Activated CD4-positive, alpha-beta memory T cell treated with anti-CD3 and anti-CD28 coated beads, Interleukin-2, amount 10 ng/mL, durations not matched to agents 7 days and 5 days (primary cell): ENCODE measurements at regions not wholly inside any gene's neighbourhood (a gene's known extent, or its start where the extent isn't known, plus 50 kb on each side); places are given as distances from the start of the nearest gene placed in this dataset.
A peak's percentile ranks its signal among the peaks of the same experiment; 100 is the strongest.
"Not testable (repeated sequence)": the region's sequence is repeated elsewhere in the genome, so short reads cannot be mapped to it uniquely, and the experiment has no call there.

Source experiments
- CTCF ChIA-PET: fragments of 350-600 bp; sonication (Branson Sonifier 250); formaldehyde crosslinking; loops from one replicate; lab custom pipeline; 2021; ENCODE audit warnings: antibody characterized with exemption, inconsistent platforms; lab: Charles Lee
- POLR2A ChIA-PET: fragments of 350-600 bp; sonication (Branson Sonifier 250); formaldehyde crosslinking; loops from one replicate; lab custom pipeline; 2021; ENCODE audit warnings: antibody characterized with exemption; lab: Charles Lee
- DNase-seq: peaks from one replicate; pipeline ENCODE4 v3.0.0-alpha.2; 2020
- H3K27ac Mint-ChIP-seq: one replicate; pipeline ENCODE4 v1.8.0; 2021; ENCODE audit warnings: mild to moderate bottlenecking, mixed read lengths
- H3K27me3 Mint-ChIP-seq: one replicate; pipeline ENCODE4 v1.8.0; 2021; ENCODE audit warnings: mixed read lengths
- H3K36me3 Mint-ChIP-seq: one replicate; pipeline ENCODE4 v1.8.0; 2021; ENCODE audit warnings: low read depth, mixed read lengths
- H3K4me1 Mint-ChIP-seq: one replicate; pipeline ENCODE4 v1.8.0; 2021; ENCODE audit warnings: mixed read lengths
- H3K4me3 Mint-ChIP-seq: one replicate; pipeline ENCODE4 v1.8.0; 2021; ENCODE audit warnings: mild to moderate bottlenecking, mixed read lengths
- H3K9me3 Mint-ChIP-seq: one replicate; pipeline ENCODE4 v1.8.0; 2021; ENCODE audit warnings: mixed read lengths

- Mint-ChIP-seq H3K27me3 (peaks cover 7% of the 10 kb centered on the region), H3K4me1 (peaks cover 4% of the 10 kb centered on the region), H3K36me3 (no peaks in the 10 kb centered on the region), H3K27ac (no peak overlapping the region), H3K4me3 (no peak overlapping the region), H3K9me3 (no peaks in the 10 kb centered on the region)
- ChIA-PET POLR2A (no interaction called here), CTCF (interaction anchor here (1.2 to 1.4 kb wide), 2 partner anchors 13 to 16 kb away, joined by 3 read pairs; no protein-coding TSS in a partner anchor)
- no peak for DNase-seq
These were observed 93.5 kb upstream of the MPP7 start for GRCh38 chr10:28396331-28396730.

- POLR2A ChIA-PET = no interaction called here
These were observed 94.4 kb upstream of the MPP7 start for GRCh38 chr10:28397229-28397628.

GRCh38 chr10:28400176-28400575 lies 97.3 kb upstream of the MPP7 start:
- Mint-ChIP-seq H3K36me3 (no peaks in the 10 kb centered on the region), H3K9me3 (no peaks in the 10 kb centered on the region), H3K27me3 (peaks cover 13% of the 10 kb centered on the region), H3K4me1 (no peaks in the 10 kb centered on the region), H3K4me3 (no peak overlapping the region), H3K27ac (no peak overlapping the region)
- DNase-seq = no peak
- ChIA-PET POLR2A (no interaction called here), CTCF (no interaction called here)

More at GRCh38 chr10:28397229-28397628, 94.4 kb upstream of the MPP7 start:
- CTCF ChIA-PET = interaction anchor here (1.0 kb wide), 1 partner anchor 104 kb away, joined by 3 read pairs; no protein-coding TSS in a partner anchor
- no peak for DNase-seq
- Mint-ChIP-seq H3K27me3 (peaks cover 11% of the 10 kb centered on the region), H3K27ac (no peak overlapping the region), H3K36me3 (no peaks in the 10 kb centered on the region), H3K4me3 (no peak overlapping the region), H3K9me3 (no peaks in the 10 kb centered on the region), H3K4me1 (peaks cover 4% of the 10 kb centered on the region)

GRCh38 chr10:28400681-28401080 lies 97.8 kb upstream of the MPP7 start:
- Mint-ChIP-seq H3K27ac (no peak overlapping the region), H3K4me3 (no peak overlapping the region), H3K36me3 (no peaks in the 10 kb centered on the region), H3K9me3 (no peaks in the 10 kb centered on the region), H3K27me3 (peaks cover 13% of the 10 kb centered on the region), H3K4me1 (no peaks in the 10 kb centered on the region)
- POLR2A ChIA-PET = no interaction called here
- no peak for DNase-seq
- CTCF ChIA-PET = interaction anchor here (0.7 kb wide), 1 partner anchor 154 kb away, joined by 3 read pairs; no protein-coding TSS in a partner anchor

GRCh38 chr10:28402611-28403073 lies 99.8 kb upstream of the MPP7 start:
- H3K27ac Mint-ChIP-seq, H3K9me3 Mint-ChIP-seq, H3K27me3 Mint-ChIP-seq, H3K36me3 Mint-ChIP-seq, H3K4me3 Mint-ChIP-seq, H3K4me1 Mint-ChIP-seq, POLR2A ChIA-PET, DNase-seq: not testable (repeated sequence)
- CTCF ChIA-PET = interaction anchor here (1.0 to 1.6 kb wide), 3 partner anchors 11 to 161 kb away, joined by 3 to 4 read pairs (median 3); no protein-coding TSS in a partner anchor

GRCh38 chr10:28403090-28403489 lies 100.2 kb upstream of the MPP7 start:
- DNase-seq = no peak
- ChIA-PET CTCF (interaction anchor here (1.0 to 1.1 kb wide), 2 partner anchors 152 to 162 kb away, joined by 3 read pairs; no protein-coding TSS in a partner anchor), POLR2A (no interaction called here)
- H3K4me3 Mint-ChIP-seq = no peak overlapping the region
- no peaks in the 10 kb centered on the region for H3K4me1 Mint-ChIP-seq
- peaks cover 9% of the 10 kb centered on the region for H3K27me3 Mint-ChIP-seq
- no peak overlapping the region for H3K27ac Mint-ChIP-seq
- H3K9me3 Mint-ChIP-seq = no peaks in the 10 kb centered on the region
- H3K36me3 Mint-ChIP-seq = no peaks in the 10 kb centered on the region

GRCh38 chr10:28408237-28408777 lies 105.4 kb upstream of the MPP7 start:
- no peak for DNase-seq
- Mint-ChIP-seq H3K4me3 (no peak overlapping the region), H3K9me3 (peaks cover 7% of the 10 kb centered on the region), H3K4me1 (peaks cover 22% of the 10 kb centered on the region), H3K27ac (no peak overlapping the region), H3K36me3 (peaks cover 5% of the 10 kb centered on the region), H3K27me3 (peaks cover 14% of the 10 kb centered on the region)
- ChIA-PET CTCF (interaction anchor here (1.9 to 2.3 kb wide), 2 partner anchors 15 to 105 kb away, joined by 5 to 8 read pairs; partner anchors contain the start of gene MPP7), POLR2A (no interaction called here)

GRCh38 chr10:28410420-28411135 lies 107.7 kb upstream of the MPP7 start:
- CTCF ChIA-PET = interaction anchor here (1.9 kb wide), 1 partner anchor 107 kb away, joined by 5 read pairs; the partner anchor contains the start of gene MPP7
- Mint-ChIP-seq H3K36me3 (peaks cover 7% of the 10 kb centered on the region), H3K27ac (no peak overlapping the region), H3K4me1 (peaks cover 22% of the 10 kb centered on the region), H3K9me3 (peaks cover 9% of the 10 kb centered on the region), H3K4me3 (no peak overlapping the region), H3K27me3 (peaks cover 14% of the 10 kb centered on the region)
- DNase-seq = no peak
- POLR2A ChIA-PET = no interaction called here

GRCh38 chr10:28411136-28411460 lies 108.2 kb upstream of the MPP7 start:
- Mint-ChIP-seq H3K9me3 (peaks cover 9% of the 10 kb centered on the region), H3K36me3 (peaks cover 7% of the 10 kb centered on the region), H3K27me3 (peaks cover 14% of the 10 kb centered on the region), H3K4me3 (no peak overlapping the region), H3K27ac (peak overlapping the region; percentile 5), H3K4me1 (peaks cover 22% of the 10 kb centered on the region)
- DNase-seq = no peak
- ChIA-PET POLR2A (interaction anchor here (0.6 kb wide), 1 partner anchor 10 kb away, joined by 3 read pairs; no protein-coding TSS in a partner anchor), CTCF (no interaction called here)

GRCh38 chr10:28411648-28412047 lies 108.8 kb upstream of the MPP7 start:
- peak; percentile 58 for DNase-seq
- peak overlapping the region; percentile 5 for H3K27ac Mint-ChIP-seq
- H3K36me3 Mint-ChIP-seq = peaks cover 7% of the 10 kb centered on the region
- POLR2A ChIA-PET = interaction anchor here (0.6 kb wide), 1 partner anchor 9 kb away, joined by 3 read pairs; no protein-coding TSS in a partner anchor
- H3K9me3 Mint-ChIP-seq = peaks cover 9% of the 10 kb centered on the region
- peaks cover 14% of the 10 kb centered on the region for H3K27me3 Mint-ChIP-seq
- H3K4me1 Mint-ChIP-seq = peaks cover 22% of the 10 kb centered on the region
- no peak overlapping the region for H3K4me3 Mint-ChIP-seq
- CTCF ChIA-PET = interaction anchor here (0.7 to 0.9 kb wide), 2 partner anchors 16 to 18 kb away, joined by 3 read pairs; no protein-coding TSS in a partner anchor

- POLR2A ChIA-PET = no interaction called here
- no peak overlapping the region for H3K4me3 Mint-ChIP-seq
- CTCF ChIA-PET = no interaction called here
- no peak for DNase-seq
- H3K27ac Mint-ChIP-seq = no peak overlapping the region
- H3K4me1 Mint-ChIP-seq = no peaks in the 10 kb centered on the region
- peaks cover 2% of the 10 kb centered on the region for H3K9me3 Mint-ChIP-seq
- peaks cover 15% of the 10 kb centered on the region for H3K27me3 Mint-ChIP-seq
- H3K36me3 Mint-ChIP-seq = peaks cover 2% of the 10 kb centered on the region
These were observed 114.8 kb upstream of the WAC start for GRCh38 chr10:28418069-28418468.

- H3K9me3 Mint-ChIP-seq = no peaks in the 10 kb centered on the region
- peaks cover 7% of the 10 kb centered on the region for H3K27me3 Mint-ChIP-seq
- no peaks in the 10 kb centered on the region for H3K36me3 Mint-ChIP-seq
- CTCF ChIA-PET = interaction anchor here (0.6 to 1.4 kb wide), 4 partner anchors 32 to 1192 kb away, joined by 3 to 4 read pairs (median 3); no protein-coding TSS in a partner anchor
- POLR2A ChIA-PET = no interaction called here
- no peak for DNase-seq
- H3K27ac Mint-ChIP-seq = no peak overlapping the region
- peaks cover 3% of the 10 kb centered on the region for H3K4me1 Mint-ChIP-seq
- no peak overlapping the region for H3K4me3 Mint-ChIP-seq
These were observed 107.5 kb upstream of the WAC start for GRCh38 chr10:28425422-28425821.
